Type B pancreatic cell (in vitro differentiated cells): ENCODE measurements at regions not wholly inside any gene's neighbourhood (a gene's known extent, or its start where the extent isn't known, plus 50 kb on each side); places are given as distances from the start of the nearest gene placed in this dataset.
"Not testable (repeated sequence)": the region's sequence is repeated elsewhere in the genome, so short reads cannot be mapped to it uniquely, and the experiment has no call there.

ENCODE experiments used
- DNase-seq: peaks from one replicate; pipeline ENCODE4 v3.0.0; 2021; ENCODE audit warnings: mixed read lengths; ENCODE audit not compliant: unreplicated experiment; ENCODE audit errors: extremely low spot score
- H3K27ac Mint-ChIP-seq: 2 replicates; pipeline ENCODE4 v1.8.0; 2021; ENCODE audit warnings: mild to moderate bottlenecking, mixed read lengths
- H3K27me3 Mint-ChIP-seq: 2 replicates; pipeline ENCODE4 v1.8.0; 2021; ENCODE audit warnings: mixed read lengths
- H3K36me3 Mint-ChIP-seq: 2 replicates; pipeline ENCODE4 v1.8.0; 2021; ENCODE audit warnings: mixed read lengths
- H3K4me1 Mint-ChIP-seq: one replicate; pipeline ENCODE4 v1.8.0; 2021; ENCODE audit warnings: mixed read lengths; ENCODE audit not compliant: unreplicated experiment
- H3K4me3 Mint-ChIP-seq: 2 replicates; pipeline ENCODE4 v1.8.0; 2021; ENCODE audit warnings: mild to moderate bottlenecking, mixed read lengths
- H3K9me3 Mint-ChIP-seq: 2 replicates; pipeline ENCODE4 v1.8.0; 2021; ENCODE audit warnings: mixed read lengths
- CTCF ChIP-seq: fragments of 200-600 bp; sonication (generic); conservative IDR thresholded peaks from 2 replicates; pipeline ENCODE4 v1.5.0; 2021; ENCODE audit warnings: antibody characterized with exemption, mild to moderate bottlenecking

GRCh38 chr2:3899536-3900155, 196.3 kb downstream of the DCDC2C start:
- no peak for TF ChIP-seq CTCF
- Mint-ChIP-seq H3K36me3 (no peaks in the 10 kb centered on the region), H3K4me3 (no peak overlapping the region), H3K9me3 (peaks cover 4% of the 10 kb centered on the region), H3K4me1 (peaks cover 7% of the 10 kb centered on the region), H3K27ac (no peak overlapping the region), H3K27me3 (no peaks in the 10 kb centered on the region)
- DNase-seq = no peak

- TF ChIP-seq CTCF = no peak
- H3K9me3 Mint-ChIP-seq = peaks cover 4% of the 10 kb centered on the region
- DNase-seq = no peak
These were observed 198.8 kb downstream of the DCDC2C start for GRCh38 chr2:3902131-3902530.

GRCh38 chr2:3904061-3904460, 200.7 kb downstream of the DCDC2C start:
- Mint-ChIP-seq H3K27me3 (no peaks in the 10 kb centered on the region), H3K9me3 (no peaks in the 10 kb centered on the region)

More at GRCh38 chr2:3902131-3902530, 198.8 kb downstream of the DCDC2C start:
- Mint-ChIP-seq H3K4me1 (peaks cover 7% of the 10 kb centered on the region), H3K27me3 (no peaks in the 10 kb centered on the region), H3K36me3 (no peaks in the 10 kb centered on the region), H3K4me3 (no peak overlapping the region), H3K27ac (no peak overlapping the region)

GRCh38 chr2:3908498-3908897, 205.1 kb downstream of the DCDC2C start:
- not testable (repeated sequence) for H3K27me3 Mint-ChIP-seq, H3K27ac Mint-ChIP-seq, DNase-seq, H3K4me1 Mint-ChIP-seq, H3K4me3 Mint-ChIP-seq, H3K9me3 Mint-ChIP-seq, H3K36me3 Mint-ChIP-seq

More at GRCh38 chr2:3904061-3904460, 200.7 kb downstream of the DCDC2C start:
- no peak for DNase-seq
- Mint-ChIP-seq H3K4me3 (no peak overlapping the region), H3K4me1 (peaks cover 7% of the 10 kb centered on the region), H3K27ac (no peak overlapping the region), H3K36me3 (no peaks in the 10 kb centered on the region)
- TF ChIP-seq CTCF = no peak

- no peaks in the 10 kb centered on the region for H3K27me3 Mint-ChIP-seq
- no peak overlapping the region for H3K27ac Mint-ChIP-seq
- DNase-seq = no peak
- TF ChIP-seq CTCF = no peak
- no peaks in the 10 kb centered on the region for H3K36me3 Mint-ChIP-seq
- peaks cover 13% of the 10 kb centered on the region for H3K4me1 Mint-ChIP-seq
- H3K9me3 Mint-ChIP-seq = no peaks in the 10 kb centered on the region
- H3K4me3 Mint-ChIP-seq = no peak overlapping the region
These were observed 208.6 kb downstream of the DCDC2C start for GRCh38 chr2:3911882-3912455.

- Mint-ChIP-seq H3K4me3 (no peak overlapping the region), H3K27me3 (no peaks in the 10 kb centered on the region)
These were observed 209.8 kb downstream of the DCDC2C start for GRCh38 chr2:3913166-3913565.

More at GRCh38 chr2:3913166-3913565, 209.8 kb downstream of the DCDC2C start:
- Mint-ChIP-seq H3K36me3 (no peaks in the 10 kb centered on the region), H3K9me3 (no peaks in the 10 kb centered on the region), H3K4me1 (peaks cover 13% of the 10 kb centered on the region), H3K27ac (no peak overlapping the region)
- no peak for TF ChIP-seq CTCF
- no peak for DNase-seq
